ENCODE measurements at regions not wholly inside any gene's neighbourhood (a gene's known extent, or its start where the extent isn't known, plus 50 kb on each side); places are given as distances from the start of the nearest gene placed in this dataset.

- TF ChIP-seq POLR2AphosphoS5 (IDR thresholded peaks at IDR 0.05; ENCODE audit: borderline replicate concordance, low read depth, low read length) = no peak
- no peak for TF ChIP-seq EZH2 (IDR thresholded peaks at IDR 0.05)
These were observed 97.8 kb downstream of the RPS6KA4 start for GRCh38 chr11:64456509-64457320.

Measured in SK-N-MC (cell line).